ENCODE measurements at regions not wholly inside any gene's neighbourhood (a gene's known extent, or its start where the extent isn't known, plus 50 kb on each side); places are given as distances from the start of the nearest gene placed in this dataset.

GRCh38 chr11:115920841-115921480, 416.7 kb upstream of the CADM1 start:
- Histone ChIP-seq H3K27me3 (ENCODE audit: control insufficient read depth, insufficient read depth) (no peaks in the 10 kb centered on the region), H3K4me1 (ENCODE audit: control insufficient read depth, insufficient read depth, low read length) (no peaks in the 10 kb centered on the region), H3K9me3 (ENCODE audit: control insufficient read depth, low read length) (no peaks in the 10 kb centered on the region), H3K4me3 (ENCODE audit: low read length) (no peak overlapping the region), H3K27ac (ENCODE audit: low read length) (no peak overlapping the region)
- DNase-seq: no peak
- ATAC-seq: no peak
- intact Hi-C loops (cut with DNase I): no loop called here
- WGBS: 78% methylated on average over 6 of the region's 6 CpGs

GRCh38 chr11:115920092-115920461, 415.9 kb upstream of the CADM1 start:
- Histone ChIP-seq H3K27ac (ENCODE audit: low read length) (no peak overlapping the region), H3K4me1 (ENCODE audit: control insufficient read depth, insufficient read depth, low read length) (no peaks in the 10 kb centered on the region), H3K9me3 (ENCODE audit: control insufficient read depth, low read length) (no peaks in the 10 kb centered on the region), H3K4me3 (ENCODE audit: low read length) (no peak overlapping the region), H3K27me3 (ENCODE audit: control insufficient read depth, insufficient read depth) (no peaks in the 10 kb centered on the region)
- 19% methylated on average over 1 of the region's 1 CpG for WGBS
- ATAC-seq: no peak
- intact Hi-C loops (cut with DNase I): no loop called here
- DNase-seq: no peak

GRCh38 chr11:115919341-115920091, 415.3 kb upstream of the CADM1 start:
- DNase-seq (no peak), ATAC-seq (peak; percentile 50 to 74)
- Histone ChIP-seq H3K27ac (ENCODE audit: low read length) (no peak overlapping the region), H3K27me3 (ENCODE audit: control insufficient read depth, insufficient read depth) (no peaks in the 10 kb centered on the region), H3K9me3 (ENCODE audit: control insufficient read depth, low read length) (no peaks in the 10 kb centered on the region), H3K4me3 (ENCODE audit: low read length) (no peak overlapping the region), H3K4me1 (ENCODE audit: control insufficient read depth, insufficient read depth, low read length) (no peaks in the 10 kb centered on the region)
- 58% methylated on average over 4 of the region's 4 CpGs for WGBS
- intact Hi-C loops (cut with DNase I): no loop called here

- Histone ChIP-seq H3K27me3 (ENCODE audit: control insufficient read depth, insufficient read depth) (no peaks in the 10 kb centered on the region), H3K4me3 (ENCODE audit: low read length) (no peak overlapping the region), H3K27ac (ENCODE audit: low read length) (no peak overlapping the region), H3K4me1 (ENCODE audit: control insufficient read depth, insufficient read depth, low read length) (no peaks in the 10 kb centered on the region), H3K9me3 (ENCODE audit: control insufficient read depth, low read length) (no peaks in the 10 kb centered on the region)
- no peak for ATAC-seq
- no peak for DNase-seq
- intact Hi-C loops (cut with DNase I): no loop called here
- 77% methylated on average over 2 of the region's 2 CpGs for WGBS
Observed at GRCh38 chr11:115918576-115918975, 414.4 kb upstream of the CADM1 start.

GRCh38 chr11:115916608-115917007, 412.4 kb upstream of the CADM1 start:
- 36% methylated on average over 2 of the region's 2 CpGs for WGBS
- H3K4me3 ChIP-seq (ENCODE audit: low read length): no peak overlapping the region
- no peaks in the 10 kb centered on the region for H3K27me3 ChIP-seq (ENCODE audit: control insufficient read depth, insufficient read depth)
- no peaks in the 10 kb centered on the region for H3K9me3 ChIP-seq (ENCODE audit: control insufficient read depth, low read length)
- no peaks in the 10 kb centered on the region for H3K4me1 ChIP-seq (ENCODE audit: control insufficient read depth, insufficient read depth, low read length)
- DNase-seq: no peak
- no peak for ATAC-seq
- intact Hi-C loops (cut with DNase I): no loop called here
- H3K27ac ChIP-seq (ENCODE audit: low read length): no peak overlapping the region

GRCh38 chr11:115912484-115912945, 408.3 kb upstream of the CADM1 start:
- no peaks in the 10 kb centered on the region for H3K9me3 ChIP-seq (ENCODE audit: control insufficient read depth, low read length)
- WGBS: 82% methylated on average over 2 of the region's 2 CpGs
- H3K4me1 ChIP-seq (ENCODE audit: control insufficient read depth, insufficient read depth, low read length): no peaks in the 10 kb centered on the region
- DNase-seq (no peak), ATAC-seq (no peak)
- H3K27ac ChIP-seq (ENCODE audit: low read length): no peak overlapping the region
- H3K27me3 ChIP-seq (ENCODE audit: control insufficient read depth, insufficient read depth): no peaks in the 10 kb centered on the region
- no peak overlapping the region for H3K4me3 ChIP-seq (ENCODE audit: low read length)
- intact Hi-C loops (cut with DNase I): no loop called here

GRCh38 chr11:115911613-115912346, 407.6 kb upstream of the CADM1 start:
- 68% methylated on average over 14 of the region's 14 CpGs for WGBS
- ATAC-seq (no peak), DNase-seq (no peak)
- no peaks in the 10 kb centered on the region for H3K9me3 ChIP-seq (ENCODE audit: control insufficient read depth, low read length)
- no peaks in the 10 kb centered on the region for H3K27me3 ChIP-seq (ENCODE audit: control insufficient read depth, insufficient read depth)
- H3K4me3 ChIP-seq (ENCODE audit: low read length): no peak overlapping the region
- no peak overlapping the region for H3K27ac ChIP-seq (ENCODE audit: low read length)
- H3K4me1 ChIP-seq (ENCODE audit: control insufficient read depth, insufficient read depth, low read length): no peaks in the 10 kb centered on the region
- intact Hi-C loops (cut with DNase I): no loop called here

GRCh38 chr11:115910379-115910778, 406.2 kb upstream of the CADM1 start:
- DNase-seq: no peak
- Histone ChIP-seq H3K27ac (ENCODE audit: low read length) (no peak overlapping the region), H3K27me3 (ENCODE audit: control insufficient read depth, insufficient read depth) (no peaks in the 10 kb centered on the region), H3K9me3 (ENCODE audit: control insufficient read depth, low read length) (no peaks in the 10 kb centered on the region), H3K4me1 (ENCODE audit: control insufficient read depth, insufficient read depth, low read length) (no peaks in the 10 kb centered on the region), H3K4me3 (ENCODE audit: low read length) (no peak overlapping the region)
- ATAC-seq: no peak
- intact Hi-C loops (cut with DNase I): no loop called here
- 72% methylated on average over 1 of the region's 1 CpG for WGBS

GRCh38 chr11:115906171-115906570, 402.0 kb upstream of the CADM1 start:
- H3K27ac ChIP-seq (ENCODE audit: low read length): no peak overlapping the region
- H3K9me3 ChIP-seq (ENCODE audit: control insufficient read depth, low read length): no peaks in the 10 kb centered on the region
- H3K4me3 ChIP-seq (ENCODE audit: low read length): no peak overlapping the region
- DNase-seq: no peak
- 42% methylated on average over 3 of the region's 3 CpGs for WGBS
- no peak for ATAC-seq
- intact Hi-C loops (cut with DNase I): no loop called here
- no peaks in the 10 kb centered on the region for H3K27me3 ChIP-seq (ENCODE audit: control insufficient read depth, insufficient read depth)
- no peaks in the 10 kb centered on the region for H3K4me1 ChIP-seq (ENCODE audit: control insufficient read depth, insufficient read depth, low read length)

- Histone ChIP-seq H3K4me1 (ENCODE audit: control insufficient read depth, insufficient read depth, low read length) (no peaks in the 10 kb centered on the region), H3K27me3 (ENCODE audit: control insufficient read depth, insufficient read depth) (no peaks in the 10 kb centered on the region), H3K4me3 (ENCODE audit: low read length) (no peak overlapping the region), H3K9me3 (ENCODE audit: control insufficient read depth, low read length) (no peaks in the 10 kb centered on the region), H3K27ac (ENCODE audit: low read length) (no peak overlapping the region)
- DNase-seq (no peak), ATAC-seq (no peak)
- 65% methylated on average over 3 of the region's 3 CpGs for WGBS
- intact Hi-C loops (cut with DNase I): no loop called here
Observed at GRCh38 chr11:115905341-115906000, 401.3 kb upstream of the CADM1 start.

- Histone ChIP-seq H3K4me3 (ENCODE audit: low read length) (no peak overlapping the region), H3K4me1 (ENCODE audit: control insufficient read depth, insufficient read depth, low read length) (no peaks in the 10 kb centered on the region), H3K9me3 (ENCODE audit: control insufficient read depth, low read length) (no peaks in the 10 kb centered on the region), H3K27me3 (ENCODE audit: control insufficient read depth, insufficient read depth) (no peaks in the 10 kb centered on the region), H3K27ac (ENCODE audit: low read length) (no peak overlapping the region)
- DNase-seq: no peak
- WGBS: 69% methylated on average over 4 of the region's 4 CpGs
- intact Hi-C loops (cut with DNase I): no loop called here
- no peak for ATAC-seq
Observed at GRCh38 chr11:115903179-115903578, 399.0 kb upstream of the CADM1 start.

Data from right cardiac atrium (tissue), 5 donors.